H1 (cell line): ENCODE measurements at regions not wholly inside any gene's neighbourhood (a gene's known extent, or its start where the extent isn't known, plus 50 kb on each side); places are given as distances from the start of the nearest gene placed in this dataset.
A peak's percentile ranks its signal among the peaks of the same experiment; 100 is the strongest.

ENCODE experiments used
- CTCF ChIA-PET: fragments of 300-600 bp; sonication (Branson Sonifier 250); formaldehyde crosslinking; loops from one replicate; lab custom pipeline; 2021; ENCODE audit not compliant: partially characterized antibody; lab: Charles Lee
- POLR2A ChIA-PET: fragments of 300-600 bp; sonication (Branson Sonifier 250); formaldehyde crosslinking; loops from one replicate; lab custom pipeline; 2021; ENCODE audit warnings: inconsistent platforms; ENCODE audit not compliant: partially characterized antibody; lab: Charles Lee
- DNase-seq, 2 experiments: peaks; one replicate each; pipeline versions ENCODE4 v3.0.0 to v3.0.0-alpha.2; 2010 to 2022; ENCODE audit warnings: low spot score in 2 of 2, low read depth in 1 of 2, mixed read lengths in 1 of 2
- FAIRE-seq: peaks from 2 replicates; lab custom pipeline; 2011; peaks lifted over from hg19 to GRCh38; lab: Jason Lieb, UNC
- H2AFZ ChIP-seq: 2 replicates; pipeline ENCODE4 v1.8.1; 2012; ENCODE audit warnings: low read length, inconsistent platforms
- H2AK5ac ChIP-seq: 2 replicates; pipeline ENCODE4 v1.6.1; 2013; ENCODE audit warnings: low read depth, low read length
- H2BK120ac ChIP-seq: replicated peaks from 2 replicates; pipeline ENCODE3; 2013; ENCODE audit warnings: low read depth, low read length, inconsistent platforms
- H2BK12ac ChIP-seq: 2 replicates; pipeline ENCODE4 v1.6.1; 2013; ENCODE audit warnings: low read depth, low read length
- H2BK15ac ChIP-seq: 2 replicates; pipeline ENCODE4 v1.6.1; 2013; ENCODE audit warnings: low read length
- H2BK20ac ChIP-seq: 2 replicates; pipeline ENCODE4 v1.6.1; 2013; ENCODE audit warnings: low read length
- H2BK5ac ChIP-seq: 2 replicates; pipeline ENCODE4 v1.6.1; 2013; ENCODE audit warnings: low read depth, low read length
- H3K14ac ChIP-seq: 2 replicates; pipeline ENCODE4 v1.6.1; 2013; ENCODE audit warnings: inconsistent platforms; ENCODE audit not compliant: insufficient read length
- H3K18ac ChIP-seq: 2 replicates; pipeline ENCODE4 v1.6.1; 2013; ENCODE audit warnings: low read length; ENCODE audit errors: extremely low read depth
- H3K23ac ChIP-seq: 2 replicates; pipeline ENCODE4 v1.6.1; 2013; ENCODE audit warnings: inconsistent platforms; ENCODE audit not compliant: insufficient read length
- H3K23me2 ChIP-seq: 2 replicates; pipeline ENCODE4 v1.6.1; 2013; ENCODE audit warnings: low read depth, low read length
- H3K27ac ChIP-seq: 2 replicates; pipeline ENCODE4 v1.6.1; 2011; ENCODE audit warnings: low read depth, low read length, inconsistent platforms
- H3K27me3 ChIP-seq, 4 experiments: replicated peaks in 1 of 4; 1 replicate in 1 of 4; 2 replicates in 3 of 4; pipeline versions ENCODE4 v1.6.1 to v1.8.1; 2011 to 2013; ENCODE audit warnings: low read length in 3 of 4, mild to moderate bottlenecking in 3 of 4, inconsistent platforms in 2 of 4, mixed read lengths in 2 of 4, moderate library complexity in 1 of 4; ENCODE audit not compliant: control insufficient read depth in 3 of 4, insufficient read depth in 3 of 4; ENCODE audit errors: extremely low read depth in 1 of 4
- H3K36me3 ChIP-seq, 4 experiments: 2 replicates each; pipeline versions ENCODE4 v1.6.1 to v1.8.1; 2011 to 2013; ENCODE audit warnings: mild to moderate bottlenecking in 4 of 4, low read length in 3 of 4, moderate library complexity in 2 of 4, control low read depth in 1 of 4, inconsistent platforms in 1 of 4; ENCODE audit not compliant: insufficient read depth in 4 of 4, control insufficient read depth in 2 of 4
- H3K4ac ChIP-seq: replicated peaks from 2 replicates; pipeline ENCODE3; 2013; ENCODE audit warnings: low read length, low read depth, mixed read lengths, inconsistent platforms; ENCODE audit not compliant: insufficient read length
- H3K4me1 ChIP-seq, 4 experiments: replicated peaks in 1 of 4; 1 replicate in 1 of 4; 2 replicates in 3 of 4; pipeline versions ENCODE4 v1.6.1 to v1.8.1; 2011 to 2013; ENCODE audit warnings: low read length in 3 of 4, inconsistent platforms in 2 of 4, mixed read lengths in 1 of 4; ENCODE audit not compliant: insufficient read depth in 4 of 4, control insufficient read depth in 3 of 4
- H3K4me2 ChIP-seq, 2 experiments: 2 replicates each; pipeline versions ENCODE4 v1.6.1 to v1.8.1; 2011 to 2013; ENCODE audit warnings: low read depth in 2 of 2, low read length in 2 of 2, control low read depth in 1 of 2, inconsistent platforms in 1 of 2, mild to moderate bottlenecking in 1 of 2; ENCODE audit not compliant: insufficient read depth in 1 of 2
- H3K4me3 ChIP-seq, 4 experiments: fragments of 200-600, 300-600 bp in 1 of 4; sonication (generic), shearing (Covaris generic), sonication (Bioruptor Twin) in 1 of 4; 2 replicates each; pipeline versions ENCODE4 v1.5.1 to v1.8.1; 2011 to 2016; ENCODE audit warnings: low read length in 4 of 4, low read depth in 3 of 4, control low read depth in 2 of 4, inconsistent platforms in 2 of 4, mild to moderate bottlenecking in 2 of 4, mixed read lengths in 1 of 4, moderate library complexity in 1 of 4; ENCODE audit not compliant: insufficient read depth in 2 of 4; ENCODE audit errors: extremely low read depth in 1 of 4
- H3K56ac ChIP-seq: replicated peaks from 2 replicates; pipeline ENCODE3; 2013; ENCODE audit warnings: low read depth, mild to moderate bottlenecking, mixed read lengths, low read length, inconsistent platforms; ENCODE audit not compliant: insufficient read length
- H3K79me1 ChIP-seq: 2 replicates; pipeline ENCODE4 v1.6.1; 2013; ENCODE audit warnings: low read depth, low read length, control low read depth
- H3K79me2 ChIP-seq, 2 experiments: 2 replicates each; pipeline versions ENCODE4 v1.6.1 to v1.8.1; 2012 to 2013; ENCODE audit warnings: low read length in 2 of 2, mild to moderate bottlenecking in 2 of 2, inconsistent platforms in 1 of 2; ENCODE audit not compliant: insufficient read depth in 2 of 2, control insufficient read depth in 1 of 2
- H3K9ac ChIP-seq, 4 experiments: replicated peaks in 1 of 4; 1 replicate in 1 of 4; 2 replicates in 3 of 4; pipeline versions ENCODE4 v1.6.1 to v1.8.1; 2011 to 2013; ENCODE audit warnings: low read depth in 3 of 4, low read length in 3 of 4, control low read depth in 2 of 4, mild to moderate bottlenecking in 2 of 4, moderate library complexity in 2 of 4, inconsistent platforms in 1 of 4; ENCODE audit errors: extremely low read depth in 1 of 4
- H3K9me3 ChIP-seq, 2 experiments: 2 replicates each; pipeline versions ENCODE4 v1.6.1 to v1.8.1; 2012 to 2013; ENCODE audit warnings: mild to moderate bottlenecking in 2 of 2, moderate library complexity in 2 of 2, control low read depth in 1 of 2, inconsistent platforms in 1 of 2, low read depth in 1 of 2, low read length in 1 of 2, mixed read lengths in 1 of 2; ENCODE audit not compliant: insufficient read depth in 2 of 2
- H4K20me1 ChIP-seq, 2 experiments: replicated peaks in 1 of 2; 2 replicates each; pipeline versions ENCODE3 to v1.8.1; 2011 to 2013; ENCODE audit warnings: inconsistent platforms in 2 of 2, low read length in 2 of 2, mild to moderate bottlenecking in 1 of 2; ENCODE audit not compliant: insufficient read depth in 2 of 2, control insufficient read depth in 1 of 2
- H4K5ac ChIP-seq: 2 replicates; pipeline ENCODE4 v1.6.1; 2013; ENCODE audit warnings: low read length, low read depth, mixed read lengths, inconsistent platforms; ENCODE audit not compliant: insufficient read length
- H4K8ac ChIP-seq: 2 replicates; pipeline ENCODE4 v1.8.0; 2013; ENCODE audit warnings: mild to moderate bottlenecking, moderate library complexity, low read length, inconsistent platforms; ENCODE audit not compliant: insufficient read depth; ENCODE audit errors: extremely low read depth
- H4K91ac ChIP-seq: replicated peaks from 2 replicates; pipeline ENCODE3; 2013; ENCODE audit warnings: low read length, mixed read lengths, inconsistent platforms; ENCODE audit not compliant: insufficient read length
- CTCF ChIP-seq, 3 experiments: IDR thresholded peaks; 1 replicate in 2 of 3; 2 replicates in 1 of 3; pipeline versions ENCODE4 v1.5.1 to v1.6.1; 2011; ENCODE audit warnings: low read length in 3 of 3, mild to moderate bottlenecking in 3 of 3, inconsistent platforms in 2 of 3, low read depth in 1 of 3, moderate library complexity in 1 of 3; ENCODE audit not compliant: insufficient read depth in 1 of 3; ENCODE audit errors: control extremely low read depth in 1 of 3
- RAD21 ChIP-seq, 2 experiments: IDR thresholded peaks in 1 of 2; conservative IDR thresholded peaks in 1 of 2; 2 replicates each; pipeline ENCODE4 v1.6.1; 2011; ENCODE audit warnings: low read depth in 2 of 2, low read length in 2 of 2, improper control_type of control experiment in 1 of 2, inconsistent platforms in 1 of 2, mild to moderate bottlenecking in 1 of 2, moderate library complexity in 1 of 2
- SRF ChIP-seq: IDR thresholded peaks from 2 replicates; pipeline ENCODE4 v1.6.1; 2011; ENCODE audit warnings: mild to moderate bottlenecking, low read depth, low read length, moderate library complexity

- Histone ChIP-seq H3K9me3 (peaks cover 5 to 6% of the 10 kb centered on the region in 2 experiments; a peak in 3 of 4 replicates), H3K18ac (no peak overlapping the region), H2BK120ac (no peak overlapping the region), H2BK5ac (no peak overlapping the region), H3K27me3 (no peaks in the 10 kb centered on the region), H4K8ac (no peak overlapping the region), H3K4ac (no peak overlapping the region), H3K36me3 (no peaks in the 10 kb centered on the region)
- DNase-seq = no peak
- POLR2A ChIA-PET = interaction anchor here (1.0 to 1.5 kb wide), 2 partner anchors 202 to 239 kb away, joined by 3 to 7 read pairs; partner anchors contain the start of genes NUDT15 and SUCLA2
- TF ChIP-seq CTCF (IDR thresholded peaks at IDR 0.05; ENCODE audit: control extremely low read depth in 1 of 3, insufficient read depth in 1 of 3, low read depth in 1 of 3, low read length in 3 of 3) = peak in 2 of 3 experiments; percentile 41 to 47; a peak in 2 of 4 replicates
- TF ChIP-seq SRF = no peak
- TF ChIP-seq RAD21 (IDR thresholded peaks at IDR 0.05 in 1 of 2, conservative IDR thresholded peaks at IDR 0.05 in 1 of 2; ENCODE audit: low read depth in 2 of 2, low read length in 2 of 2) = peak; percentile 74 to 77
- TF ChIP-seq, all 59 proteins: peak for 2
- Histone ChIP-seq H2AK5ac (no peak overlapping the region), H3K23me2 (no peaks in the 10 kb centered on the region), H4K20me1 (no peaks in the 10 kb centered on the region), H3K4me3 (no peak overlapping the region), H3K4me2 (no peak overlapping the region), H2BK12ac (no peak overlapping the region), H3K27ac (no peak overlapping the region), H3K4me1 (no peaks in the 10 kb centered on the region), H2BK20ac (no peak overlapping the region), H3K23ac (no peak overlapping the region), H4K5ac (no peak overlapping the region), H2BK15ac (no peak overlapping the region), H2AFZ (no peak overlapping the region), H3K79me2 (no peaks in the 10 kb centered on the region), H3K9ac (no peak overlapping the region), H3K79me1 (no peaks in the 10 kb centered on the region), H3K14ac (no peak overlapping the region), H3K56ac (no peak overlapping the region), H4K91ac (no peak overlapping the region)
- CTCF ChIA-PET = interaction anchor here (0.7 to 1.7 kb wide), 7 partner anchors 9 to 781 kb away, joined by 3 to 10 read pairs (median 4); no protein-coding TSS in a partner anchor
- FAIRE-seq = peak; percentile 48
Observed at GRCh38 chr13:47798906-47799305, 202.2 kb downstream of the SUCLA2 start.
